ENCODE measurements at regions not wholly inside any gene's neighbourhood (a gene's known extent, or its start where the extent isn't known, plus 50 kb on each side); places are given as distances from the start of the nearest gene placed in this dataset.

DNA sequence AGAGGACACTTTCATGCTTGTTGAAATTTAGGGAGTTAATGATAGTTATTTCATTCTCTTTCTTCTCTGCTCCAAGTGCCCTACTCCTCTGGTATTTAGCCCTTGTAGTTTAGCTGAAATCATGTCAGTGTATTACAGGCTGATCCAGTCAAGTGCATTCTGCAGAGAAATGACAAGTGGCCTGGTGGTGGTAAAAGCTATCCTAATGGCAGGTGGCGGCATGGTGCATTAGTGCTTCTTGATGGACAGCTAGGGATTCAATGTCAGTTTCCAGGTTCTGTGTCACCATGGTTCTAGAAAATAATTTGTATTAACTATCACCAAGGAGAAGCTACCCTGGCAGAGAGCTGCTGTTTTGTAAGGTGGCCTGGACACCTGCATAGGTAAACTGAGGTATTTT is 90.0 kb upstream of the BNIP2 start:
- no peak for TF ChIP-seq TCF7L2 (IDR thresholded peaks at IDR 0.05; ENCODE audit: low read depth, low read length)
- TF ChIP-seq, protein P1, sequence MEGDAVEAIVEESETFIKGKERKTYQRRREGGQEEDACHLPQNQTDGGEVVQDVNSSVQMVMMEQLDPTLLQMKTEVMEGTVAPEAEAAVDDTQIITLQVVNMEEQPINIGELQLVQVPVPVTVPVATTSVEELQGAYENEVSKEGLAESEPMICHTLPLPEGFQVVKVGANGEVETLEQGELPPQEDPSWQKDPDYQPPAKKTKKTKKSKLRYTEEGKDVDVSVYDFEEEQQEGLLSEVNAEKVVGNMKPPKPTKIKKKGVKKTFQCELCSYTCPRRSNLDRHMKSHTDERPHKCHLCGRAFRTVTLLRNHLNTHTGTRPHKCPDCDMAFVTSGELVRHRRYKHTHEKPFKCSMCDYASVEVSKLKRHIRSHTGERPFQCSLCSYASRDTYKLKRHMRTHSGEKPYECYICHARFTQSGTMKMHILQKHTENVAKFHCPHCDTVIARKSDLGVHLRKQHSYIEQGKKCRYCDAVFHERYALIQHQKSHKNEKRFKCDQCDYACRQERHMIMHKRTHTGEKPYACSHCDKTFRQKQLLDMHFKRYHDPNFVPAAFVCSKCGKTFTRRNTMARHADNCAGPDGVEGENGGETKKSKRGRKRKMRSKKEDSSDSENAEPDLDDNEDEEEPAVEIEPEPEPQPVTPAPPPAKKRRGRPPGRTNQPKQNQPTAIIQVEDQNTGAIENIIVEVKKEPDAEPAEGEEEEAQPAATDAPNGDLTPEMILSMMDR (IDR thresholded peaks at IDR 0.05): no peak

Measured in Panc1 (cell line).